NCI-H526 (cell line): ENCODE measurements at regions not wholly inside any gene's neighbourhood (a gene's known extent, or its start where the extent isn't known, plus 50 kb on each side); places are given as distances from the start of the nearest gene placed in this dataset.
"Not testable (repeated sequence)": the region's sequence is repeated elsewhere in the genome, so short reads cannot be mapped to it uniquely, and the experiment has no call there.

ENCODE experiments used
- DNase-seq, 2 experiments: peaks; one replicate each; lab custom pipeline; 2025; lab: John Stamatoyannopoulos, UW

DNA sequence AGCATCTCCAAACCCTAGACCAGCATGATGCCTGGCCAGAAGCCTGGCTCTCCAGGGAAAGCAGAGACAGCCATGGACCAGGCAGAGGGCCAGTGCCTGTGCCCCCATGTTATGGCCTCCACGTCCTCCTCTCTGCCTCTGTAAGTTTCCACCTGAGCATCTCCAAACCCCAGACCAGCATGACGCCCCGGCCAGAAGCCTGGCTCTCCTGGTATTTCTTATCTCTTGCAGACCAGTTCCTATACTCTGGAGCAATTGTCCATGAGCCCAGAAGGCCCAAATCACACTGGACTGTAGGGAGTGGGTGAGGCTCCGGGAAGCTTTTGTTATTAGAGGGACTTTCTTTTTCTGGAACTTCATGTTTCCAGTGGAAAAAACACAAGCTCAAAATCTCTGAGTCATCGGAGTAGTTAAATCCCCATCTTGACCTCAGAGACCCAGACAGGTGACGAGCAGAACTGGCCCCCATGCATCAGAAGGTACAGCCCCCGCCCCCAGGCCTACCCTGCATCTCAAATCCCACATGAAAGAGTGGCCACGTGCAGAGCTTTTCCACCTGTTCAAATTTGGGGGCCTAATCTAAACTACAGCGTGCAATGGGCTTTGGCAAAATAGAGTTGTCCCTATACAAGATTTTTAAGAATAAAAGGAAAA lies 110.2 kb upstream of the FOXQ1 start:
- no peak for DNase-seq

DNA sequence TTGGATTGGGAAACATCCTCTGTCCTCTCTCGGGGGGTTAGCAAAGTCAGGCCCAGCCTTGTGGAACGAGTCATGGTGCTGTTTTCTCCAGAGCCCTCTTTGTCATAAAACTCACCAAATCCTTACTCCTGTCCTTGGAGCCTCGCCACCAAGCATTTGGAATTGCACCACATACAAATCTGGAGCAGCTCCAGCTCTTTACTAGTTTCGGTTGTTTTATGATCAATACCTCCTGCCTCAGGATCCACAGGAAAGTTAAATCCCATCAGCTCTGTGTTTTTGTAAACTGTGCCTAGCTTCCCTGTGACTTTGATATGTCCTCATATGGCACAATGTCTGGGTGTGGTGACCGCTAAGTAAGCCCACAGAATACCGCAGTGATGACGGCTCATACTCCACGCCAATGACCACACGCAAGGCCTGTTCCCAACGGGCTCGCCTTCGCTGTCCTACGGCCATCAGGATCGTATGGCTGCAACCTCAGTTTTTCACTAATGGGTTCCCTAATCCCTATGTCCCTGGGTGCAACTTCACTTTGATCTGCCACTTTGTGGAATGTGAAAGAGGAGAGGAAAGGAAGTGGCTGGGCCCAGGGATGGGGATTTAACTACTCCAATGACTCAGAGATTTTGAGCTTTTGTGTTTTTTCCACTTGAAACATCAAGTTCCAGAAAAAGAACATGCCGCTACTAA lies 111.3 kb upstream of the FOXQ1 start:
- no peak for DNase-seq

DNA sequence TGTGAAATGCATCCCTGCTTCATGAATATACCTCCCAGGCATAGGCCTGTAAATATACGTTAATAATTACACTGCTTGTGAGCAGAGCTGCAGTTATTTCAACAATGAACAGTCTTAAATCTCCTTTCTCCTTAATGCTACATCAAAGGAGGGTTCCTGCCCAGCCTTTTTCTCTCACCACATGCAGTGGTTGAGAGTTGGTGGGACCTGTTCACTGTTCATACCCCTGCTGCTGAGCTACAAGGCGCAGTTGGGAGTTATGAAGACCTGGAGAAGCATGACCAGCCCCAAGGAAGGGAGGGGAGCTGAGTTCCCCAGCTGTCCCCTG lies 111.9 kb upstream of the FOXQ1 start:
- DNase-seq = no peak

DNA sequence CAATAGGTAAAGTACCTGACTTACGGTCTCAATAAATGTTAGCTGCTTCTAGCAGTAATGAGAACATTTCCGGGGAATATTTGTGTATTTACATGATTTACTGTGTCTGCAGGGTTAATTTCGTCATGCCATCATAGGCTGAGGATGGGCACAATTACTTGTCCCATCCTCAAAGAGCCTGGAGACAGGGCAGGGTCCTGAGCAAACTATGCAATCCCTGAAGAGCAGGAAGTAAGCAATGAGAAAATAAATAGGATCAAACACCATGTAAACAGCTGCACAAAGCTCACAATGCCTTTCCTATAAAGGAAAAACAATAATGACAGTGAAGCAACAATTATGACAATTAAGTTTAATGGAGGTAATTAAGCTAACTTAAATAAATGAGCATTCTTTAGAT lies 114.6 kb upstream of the FOXQ1 start:
- DNase-seq = no peak

DNA sequence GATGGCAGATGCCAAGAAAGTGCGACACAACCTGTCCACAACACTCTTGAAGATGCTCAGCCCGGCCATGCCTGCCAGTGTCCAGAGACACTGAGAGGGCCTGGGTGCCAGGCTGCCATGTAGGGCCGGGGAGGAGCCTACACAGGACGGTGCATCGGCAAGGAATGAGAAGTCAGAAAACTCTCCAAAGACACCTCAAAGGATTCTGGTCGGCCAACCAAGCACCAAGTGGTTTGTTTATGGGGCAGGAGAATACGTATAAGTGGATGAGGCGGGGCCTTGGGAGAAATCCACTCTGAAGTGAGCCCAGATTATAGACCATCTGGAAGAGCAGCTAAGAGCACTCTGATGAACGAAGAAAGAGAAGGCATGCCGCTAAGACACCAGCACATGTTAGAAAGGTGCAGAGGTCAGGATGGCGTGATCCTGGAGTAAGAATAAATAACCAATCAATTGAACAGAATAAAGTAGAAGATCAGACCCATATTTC lies 120.7 kb upstream of the FOXQ1 start:
- no peak for DNase-seq

DNA sequence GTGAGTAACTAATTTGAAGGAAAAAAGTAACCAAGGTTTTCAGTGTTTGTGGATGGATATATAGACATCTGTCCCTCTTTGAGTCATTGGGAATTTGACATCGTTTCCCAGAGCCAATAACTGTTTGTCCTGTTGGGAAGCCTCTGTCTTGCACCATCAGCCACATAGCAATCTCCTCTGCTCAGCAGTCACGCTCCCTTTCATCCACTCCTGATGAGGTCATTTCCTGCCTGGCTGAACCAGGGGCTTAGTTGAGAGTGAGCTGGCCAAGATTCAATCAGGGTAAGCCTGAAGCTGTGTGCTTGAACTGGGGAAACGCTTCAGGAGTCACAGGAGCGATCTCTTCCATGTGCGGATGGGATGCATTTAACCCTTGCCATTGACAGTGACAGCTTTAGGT lies 121.5 kb upstream of the FOXQ1 start:
- no peak for DNase-seq

DNA sequence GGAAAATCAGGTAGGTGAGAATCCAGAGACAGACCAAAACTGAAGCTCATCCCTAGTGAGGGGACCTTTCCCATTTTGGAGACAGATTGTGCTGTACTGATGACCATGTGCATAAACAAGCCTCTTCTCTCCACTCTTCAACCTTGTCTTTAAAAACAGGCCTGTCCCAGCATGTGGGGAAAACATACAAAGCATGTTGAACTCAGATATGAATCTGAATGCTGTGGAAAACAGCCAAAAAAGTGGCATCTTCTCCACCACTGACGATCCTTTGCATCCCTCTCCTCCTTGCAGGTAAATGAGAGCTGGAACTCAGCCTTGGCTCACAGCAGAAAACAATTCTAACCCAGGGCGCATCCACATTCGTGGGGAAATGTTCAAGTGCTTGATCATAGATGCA lies 123.7 kb upstream of the FOXQ1 start:
- no peak for DNase-seq

DNA sequence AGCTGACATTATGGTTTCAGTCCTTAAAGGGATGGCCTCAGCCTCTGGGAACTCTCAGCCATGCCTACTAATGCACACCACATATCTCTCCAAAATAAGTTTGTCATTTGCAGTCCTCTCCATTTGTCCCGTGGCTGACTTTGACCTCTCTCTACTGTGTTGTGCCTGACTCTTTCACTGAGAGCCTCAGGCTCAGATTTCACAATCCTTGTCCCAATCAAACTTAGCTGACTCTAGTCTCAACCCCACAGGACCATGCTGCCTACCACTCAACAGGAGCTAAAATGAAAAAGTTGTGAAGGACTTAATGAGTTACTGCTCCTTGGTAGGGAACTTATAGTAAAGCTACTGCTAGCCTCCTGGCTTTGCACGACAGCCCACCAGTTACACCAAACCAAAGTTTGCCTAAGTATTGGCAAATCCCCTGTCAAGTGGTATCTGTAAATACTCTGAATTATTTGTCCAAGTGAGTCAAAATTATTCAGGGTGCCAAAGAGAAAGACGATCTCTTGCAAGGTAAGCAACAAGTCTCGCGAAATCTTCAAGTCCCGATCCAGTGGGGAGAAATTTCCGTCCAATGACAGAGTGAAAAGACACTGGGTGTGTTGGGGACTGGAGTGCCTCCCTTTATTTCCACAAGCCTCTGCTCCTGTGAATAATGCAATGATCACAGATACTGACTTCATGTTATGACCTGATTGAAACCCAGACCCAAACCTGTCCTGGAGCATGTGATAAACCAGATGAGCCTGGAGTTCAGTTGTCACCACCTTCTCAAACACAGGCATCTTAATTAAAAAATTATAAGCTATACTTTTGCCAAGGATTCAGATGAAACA lies 124.4 kb upstream of the FOXQ1 start:
- DNase-seq = no peak

DNA sequence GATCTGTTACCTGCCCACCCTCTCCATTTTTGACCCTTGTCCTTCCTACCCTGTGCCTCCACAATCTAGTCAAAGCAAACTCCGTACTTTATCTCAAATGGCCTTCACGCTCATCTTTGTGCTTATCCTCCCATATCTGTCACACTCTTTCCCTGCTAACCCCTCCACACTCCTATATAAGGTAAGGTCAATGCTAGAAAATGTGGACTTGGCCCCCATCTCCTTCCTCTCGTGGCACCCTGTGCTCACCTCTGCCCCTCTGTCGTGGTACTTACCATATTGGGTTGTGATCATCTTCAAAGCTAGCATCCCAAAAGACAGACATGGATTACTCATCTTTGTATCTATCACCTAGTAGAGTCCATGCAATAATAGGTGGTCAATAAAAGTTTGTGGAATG lies 127.6 kb upstream of the FOXQ1 start:
- no peak for DNase-seq

DNA sequence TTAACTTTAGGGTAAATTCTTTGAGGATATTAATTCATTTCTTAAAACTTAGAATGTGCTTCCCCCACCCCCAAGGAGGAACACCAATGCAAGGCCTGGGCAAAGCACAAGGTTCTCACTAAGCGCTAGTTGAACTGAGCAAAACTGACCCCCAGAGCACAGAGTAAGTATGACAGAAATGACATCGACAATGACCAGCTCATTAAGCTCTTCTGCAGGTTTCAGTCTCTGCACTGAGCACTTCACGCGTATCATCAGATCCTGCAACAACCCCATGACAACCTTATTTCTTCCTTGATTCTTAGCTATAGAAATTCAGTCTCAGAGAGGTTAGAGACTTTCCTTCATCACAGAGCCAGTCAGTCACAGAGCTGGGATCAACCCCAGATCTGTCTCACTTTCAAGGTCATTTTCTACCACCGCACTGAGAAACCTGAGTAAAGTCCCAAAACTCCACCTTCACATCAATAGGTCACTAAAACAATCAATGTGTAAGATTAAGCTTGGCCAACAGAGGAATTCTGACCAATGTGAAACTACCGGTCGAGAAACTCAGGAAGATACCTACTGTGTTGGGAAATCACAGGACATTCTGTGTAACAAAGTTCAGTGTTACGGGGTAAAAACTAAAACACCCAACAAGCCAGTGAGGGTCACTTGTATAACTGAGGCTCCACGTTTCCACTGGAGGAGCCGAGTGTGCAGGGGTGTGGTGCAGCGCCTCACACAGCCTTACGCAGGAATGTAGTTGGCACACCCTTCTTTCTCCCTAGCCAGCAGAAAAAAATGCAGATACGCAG lies 129.0 kb upstream of the FOXQ1 start:
- DNase-seq = no peak

DNA sequence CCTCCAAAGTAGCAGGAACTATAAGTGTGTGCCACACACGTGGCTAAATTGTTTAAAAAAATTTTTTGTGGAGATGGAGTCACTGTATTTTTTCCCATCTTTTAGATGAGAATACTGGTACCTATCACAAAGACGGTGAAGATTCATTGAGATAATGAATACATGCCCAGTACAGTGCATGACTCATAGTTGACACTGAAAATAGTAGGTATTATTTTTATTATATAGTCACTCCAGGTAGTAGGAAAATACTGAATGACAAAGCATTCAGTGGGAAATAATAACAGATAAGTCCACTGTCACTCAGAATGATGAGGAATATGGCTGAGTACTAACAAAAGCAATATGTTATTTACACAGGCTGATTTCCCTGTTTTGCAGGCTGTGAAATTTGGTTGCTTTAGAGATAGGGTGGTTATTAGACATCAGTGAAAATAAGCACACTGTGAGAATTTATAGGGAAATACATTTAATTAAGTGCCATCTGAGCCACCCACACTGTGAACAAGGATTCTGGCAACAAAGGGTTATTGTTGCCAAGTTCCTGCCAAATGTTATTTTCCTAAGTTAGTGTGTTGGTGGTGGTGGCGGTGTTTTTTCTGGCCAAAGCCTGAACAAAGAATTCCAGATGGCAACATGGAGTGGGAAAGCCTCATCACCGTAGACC lies 129.8 kb upstream of the FOXQ1 start:
- DNase-seq = no peak

DNA sequence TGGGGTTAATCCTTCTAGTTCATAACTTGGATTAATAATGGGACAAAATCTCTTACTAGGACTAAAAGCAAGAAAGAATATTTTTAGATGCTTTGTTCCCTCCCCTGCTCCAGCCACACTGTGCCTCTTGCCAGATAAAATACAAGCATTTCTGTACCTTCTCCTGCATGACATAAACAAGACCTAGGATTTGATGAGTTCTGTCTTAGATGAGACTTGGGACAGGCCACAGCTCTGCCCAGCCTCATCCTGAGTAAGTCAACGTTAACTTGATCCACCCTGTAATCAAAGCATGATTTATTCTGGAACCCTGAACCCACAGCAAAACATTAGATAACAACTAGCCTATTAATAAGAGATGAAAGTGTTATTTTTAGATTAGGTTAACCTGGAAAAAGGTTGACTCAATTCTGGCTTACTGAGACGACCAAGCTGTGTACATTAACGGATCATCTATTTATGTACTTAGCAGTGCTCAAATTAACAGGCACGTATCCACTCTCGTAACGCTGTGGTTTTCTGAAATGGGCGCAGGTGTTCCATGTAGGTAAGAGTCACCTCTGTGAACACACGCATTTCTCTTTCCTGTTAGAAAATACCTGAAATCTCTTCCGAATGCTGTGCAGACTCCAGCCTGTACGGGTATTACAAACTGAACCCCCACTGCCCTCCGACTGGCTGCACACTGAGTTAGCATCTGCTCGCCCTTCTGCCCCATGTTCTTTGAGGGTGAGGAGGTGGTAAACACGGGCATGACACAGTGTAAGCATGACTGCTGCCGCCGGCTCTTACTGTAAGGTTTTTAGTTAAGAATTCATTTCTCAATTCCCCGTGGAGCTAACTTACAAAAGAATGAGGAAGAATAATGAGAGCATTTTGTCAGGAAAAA lies 132.1 kb upstream of the FOXQ1 start:
- no peak for DNase-seq

DNA sequence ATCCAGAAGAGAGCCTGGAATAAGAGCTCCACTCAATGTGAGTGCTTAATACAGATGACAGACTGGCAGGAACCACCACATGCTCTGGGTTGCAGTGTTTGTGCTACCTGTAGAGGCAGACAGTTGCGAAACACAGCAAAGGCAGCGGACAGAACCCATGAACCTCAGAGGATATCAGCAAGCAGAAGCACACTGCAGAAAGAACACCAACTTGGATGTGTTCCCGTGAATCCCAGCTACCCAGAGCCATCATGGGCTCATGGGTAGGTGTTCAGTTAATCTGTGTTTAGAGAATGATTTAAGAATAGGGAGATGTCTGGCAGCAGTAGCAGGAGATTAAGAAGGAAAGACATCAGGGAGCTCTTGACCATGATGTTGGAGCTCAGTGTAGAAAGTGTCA lies 133.3 kb upstream of the FOXQ1 start:
- DNase-seq = no peak

DNA sequence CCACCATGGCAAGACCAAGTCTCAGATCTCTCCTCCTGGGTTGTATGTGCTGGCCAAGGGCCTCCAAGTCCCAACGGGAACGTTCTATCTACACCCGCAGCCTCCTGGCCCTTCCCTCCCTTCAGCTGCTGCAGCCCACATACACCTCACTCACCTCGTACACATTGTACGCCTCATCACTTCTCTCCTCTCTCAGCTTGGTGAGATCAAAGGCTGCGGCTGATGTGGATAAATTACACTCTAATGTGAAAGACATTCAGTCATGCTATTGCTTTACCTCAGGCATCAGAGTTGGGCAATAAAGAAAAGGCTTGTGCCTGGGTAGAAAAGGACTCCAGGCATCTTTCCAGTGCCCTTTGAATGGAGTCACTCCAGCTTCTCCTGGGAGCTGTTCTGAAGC lies 135.3 kb upstream of the FOXQ1 start:
- DNase-seq = no peak

DNA sequence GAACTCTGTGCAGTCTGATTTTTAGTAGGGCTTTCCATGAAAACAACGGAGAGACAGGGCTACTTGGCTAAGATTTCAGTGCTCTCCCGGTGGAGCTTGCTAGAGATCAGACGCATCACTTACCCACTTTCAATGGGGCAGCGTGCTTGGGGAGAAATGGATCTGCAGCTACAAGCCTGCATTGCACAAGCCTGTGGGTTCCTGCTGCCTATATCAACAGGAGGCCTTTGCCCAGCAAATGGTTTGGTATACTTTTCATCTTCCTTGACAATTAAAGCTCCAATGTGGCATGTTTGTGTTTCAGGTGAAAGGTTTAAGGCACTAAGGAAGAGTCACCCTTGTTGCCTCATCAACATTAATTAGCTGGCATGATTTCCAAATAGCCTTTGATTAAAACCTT lies 136.0 kb upstream of the FOXQ1 start:
- no peak for DNase-seq

DNA sequence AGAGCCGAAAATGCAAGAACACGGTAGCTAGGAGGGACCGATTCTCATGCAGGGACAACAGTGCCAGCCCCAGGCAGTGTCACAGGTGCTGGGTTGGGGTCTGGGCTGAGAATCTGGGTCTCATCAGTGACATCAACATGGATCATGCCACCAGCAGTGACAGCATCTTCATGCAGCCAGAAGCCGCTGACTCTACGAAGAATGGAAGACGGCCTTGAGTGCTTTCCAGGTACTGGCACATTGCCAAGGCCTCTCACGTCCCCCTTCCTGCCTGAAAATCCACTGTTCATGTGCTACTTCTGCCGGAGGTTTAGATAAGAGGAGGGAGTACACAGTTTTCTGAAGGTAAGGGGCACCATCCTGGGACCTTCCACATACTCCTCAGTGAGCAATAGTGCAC lies 141.1 kb upstream of the FOXQ1 start:
- DNase-seq = peak in 1 of 2 experiments; percentile 2

DNA sequence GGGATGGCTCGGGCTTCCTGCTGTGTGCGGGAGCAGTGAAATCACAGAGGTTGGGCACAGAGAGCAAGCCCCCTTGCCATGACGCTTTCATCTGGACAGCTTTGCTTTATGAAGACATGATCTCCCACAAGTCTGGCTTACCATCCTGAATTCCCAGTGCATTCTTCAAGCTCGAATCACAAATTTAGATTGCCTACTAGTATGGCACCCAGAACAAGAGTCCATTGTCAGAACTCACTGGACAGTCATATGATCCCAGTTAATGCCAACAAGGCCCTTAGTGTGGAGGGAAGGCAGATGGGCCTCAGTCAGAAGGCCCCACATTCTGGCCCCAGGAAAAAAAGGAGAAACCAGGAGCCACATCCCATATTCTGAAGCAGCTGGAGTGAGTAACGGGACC lies 147.3 kb upstream of the FOXQ1 start:
- no peak for DNase-seq

DNA sequence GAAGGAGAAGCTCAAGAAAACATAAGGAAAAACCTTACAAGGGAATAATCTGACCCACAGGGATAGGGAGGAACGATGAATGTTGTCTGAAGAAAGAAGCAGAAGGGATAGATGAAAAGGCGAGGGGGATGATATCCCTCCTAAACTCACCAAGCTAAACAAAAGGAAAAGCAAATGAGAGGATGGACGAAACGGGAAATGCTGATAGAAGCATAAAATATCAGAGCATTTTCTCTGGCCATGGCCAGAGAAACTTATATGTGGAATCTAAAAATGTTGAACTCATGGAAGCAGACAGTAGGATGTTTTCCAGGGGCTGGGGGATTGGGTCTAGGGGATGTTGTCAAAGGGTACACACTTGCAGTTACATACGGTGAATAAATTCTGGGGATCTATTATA lies 148.4 kb upstream of the FOXQ1 start:
- DNase-seq = no peak

DNA sequence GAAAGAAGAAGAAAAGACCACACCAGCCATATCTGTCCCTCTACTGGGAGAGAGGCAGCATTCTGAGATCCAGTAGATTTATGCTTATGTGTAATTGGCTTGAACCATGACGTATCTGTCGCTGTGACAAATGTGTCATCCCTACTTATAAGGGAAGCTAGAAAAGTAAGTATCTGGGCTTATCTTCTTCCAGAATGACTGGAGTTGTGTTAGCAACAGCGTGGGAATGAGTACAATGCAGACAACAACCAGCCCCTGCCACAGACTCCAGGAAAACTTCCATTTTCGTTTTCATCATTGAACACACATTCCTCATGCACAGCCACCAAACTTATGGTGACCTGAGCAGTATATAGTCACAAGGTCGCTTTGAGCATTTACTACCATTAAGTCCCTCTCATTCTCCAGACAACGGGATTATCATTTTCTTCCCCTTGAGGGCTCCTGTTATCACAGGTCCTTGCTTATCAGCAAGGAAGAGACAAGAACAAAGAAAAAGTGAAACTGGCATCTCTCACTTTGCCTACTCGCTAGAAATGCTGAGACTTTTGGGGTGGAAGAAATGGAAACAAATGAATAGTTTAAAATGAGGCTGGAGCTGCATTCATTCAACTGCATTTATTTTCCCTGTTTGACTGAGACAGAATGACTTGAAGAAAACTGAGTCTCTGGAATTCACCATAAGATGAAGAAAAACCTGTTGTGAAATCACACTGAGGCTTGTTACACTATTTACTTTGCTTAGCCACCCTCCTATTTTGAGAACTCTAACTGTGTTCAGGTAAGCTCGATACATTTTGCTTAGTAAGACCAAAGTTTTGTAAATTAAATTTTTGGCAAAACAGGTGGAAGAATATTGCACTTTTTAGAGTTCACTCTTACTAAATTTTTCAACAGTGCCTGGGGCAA lies 149.3 kb upstream of the FOXQ1 start:
- no peak for DNase-seq

DNA sequence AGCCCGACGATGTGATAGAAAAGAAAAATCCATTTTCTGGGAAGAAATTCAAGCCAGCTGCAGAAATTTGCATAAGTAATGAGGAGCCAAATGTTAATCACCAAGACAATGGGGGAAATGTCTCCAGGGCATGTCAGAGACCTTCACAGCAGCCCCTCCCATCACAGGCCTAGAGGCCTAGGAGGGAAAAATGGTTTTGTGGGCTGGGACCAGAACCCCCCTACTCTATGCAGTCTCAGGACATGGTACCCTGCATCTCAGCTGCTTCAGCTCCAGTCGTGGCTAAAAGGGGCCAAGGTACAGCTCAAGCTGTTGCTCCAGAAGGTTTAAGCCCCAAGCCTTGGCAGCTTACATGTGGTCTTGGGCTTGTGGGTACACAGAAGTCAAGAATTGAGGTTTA lies 155.5 kb upstream of the FOXQ1 start:
- DNase-seq = not testable (repeated sequence)
